Keratinocyte (primary cell): ENCODE measurements at regions not wholly inside any gene's neighbourhood (a gene's known extent, or its start where the extent isn't known, plus 50 kb on each side); places are given as distances from the start of the nearest gene placed in this dataset.

Experiments
- DNase-seq: peaks from one replicate; pipeline ENCODE4 v3.0.0-alpha.2; 2011; ENCODE audit warnings: low read depth, missing footprints, low spot score
- FAIRE-seq: peaks from 2 replicates; lab custom pipeline; 2011; peaks lifted over from hg19 to GRCh38; lab: Jason Lieb, UNC
- H2AFZ ChIP-seq: 2 replicates; pipeline ENCODE4 v1.6.0; 2012; ENCODE audit warnings: low read length, control low read depth, inconsistent platforms; ENCODE audit not compliant: control insufficient read depth
- H3K27ac ChIP-seq: 2 replicates; pipeline ENCODE4 v1.5.1; 2011; ENCODE audit warnings: low read length; ENCODE audit not compliant: control insufficient read depth, insufficient read depth
- H3K27me3 ChIP-seq: 3 replicates; pipeline ENCODE4 v1.6.0; 2011; ENCODE audit warnings: low read length; ENCODE audit not compliant: control insufficient read depth, insufficient read depth; ENCODE audit errors: extremely low read depth
- H3K36me3 ChIP-seq, 2 experiments: 2 replicates in 1 of 2; 3 replicates in 1 of 2; pipeline ENCODE4 v1.5.1; 2011; ENCODE audit warnings: low read length in 2 of 2, mild to moderate bottlenecking in 1 of 2; ENCODE audit not compliant: control insufficient read depth in 2 of 2, insufficient read depth in 2 of 2; ENCODE audit errors: extremely low read depth in 1 of 2
- H3K4me1 ChIP-seq: 3 replicates; pipeline ENCODE4 v1.5.1; 2011; ENCODE audit warnings: low read length; ENCODE audit not compliant: control insufficient read depth, insufficient read depth; ENCODE audit errors: extremely low read depth
- H3K4me2 ChIP-seq: 3 replicates; pipeline ENCODE4 v1.6.0; 2011; ENCODE audit warnings: low read depth, low read length; ENCODE audit not compliant: control insufficient read depth, insufficient read depth; ENCODE audit errors: extremely low read depth
- H3K4me3 ChIP-seq, 3 experiments: fragments of 200-600 bp in 1 of 3; sonication (generic) in 1 of 3; 2 replicates in 2 of 3; 3 replicates in 1 of 3; pipeline ENCODE4 v1.5.1; 2011 to 2016; ENCODE audit warnings: low read length in 3 of 3, mild to moderate bottlenecking in 3 of 3, control low read depth in 2 of 3, inconsistent platforms in 1 of 3, low read depth in 1 of 3, mixed read lengths in 1 of 3, mixed run types in 1 of 3, moderate library complexity in 1 of 3; ENCODE audit not compliant: control insufficient read depth in 2 of 3, insufficient read depth in 2 of 3; ENCODE audit errors: extremely low read depth in 1 of 3
- H3K79me2 ChIP-seq: 2 replicates; pipeline ENCODE4 v1.6.0; 2012; ENCODE audit warnings: low read length; ENCODE audit not compliant: control insufficient read depth, insufficient read depth
- H3K9ac ChIP-seq: 3 replicates; pipeline ENCODE4 v1.6.0; 2011; ENCODE audit warnings: low read length; ENCODE audit not compliant: control insufficient read depth, insufficient read depth; ENCODE audit errors: extremely low read depth
- H3K9me1 ChIP-seq: 3 replicates; pipeline ENCODE4 v1.6.0; 2011; ENCODE audit warnings: low read length; ENCODE audit not compliant: control insufficient read depth, insufficient read depth; ENCODE audit errors: extremely low read depth
- H3K9me3 ChIP-seq: 2 replicates; pipeline ENCODE4 v1.5.1; 2012; ENCODE audit warnings: low read depth, low read length; ENCODE audit not compliant: control insufficient read depth
- H4K20me1 ChIP-seq: 3 replicates; pipeline ENCODE4 v1.6.0; 2011; ENCODE audit warnings: low read length; ENCODE audit not compliant: control insufficient read depth, insufficient read depth; ENCODE audit errors: extremely low read depth
- EZH2 ChIP-seq: IDR thresholded peaks from one replicate; pipeline ENCODE4 v1.6.1; 2012; ENCODE audit warnings: inconsistent platforms, mild to moderate bottlenecking, low read length, moderate library complexity
- dilution Hi-C: fragments of 300-500 bp; cut with MboI; formaldehyde crosslinking; loops from one replicate; pipeline ENCODE4 v1.7.0; 2020; ENCODE audit warnings: low sequenced_read_pairs; ENCODE audit not compliant: extremely low pct_ligation_motif_present
- TF ChIP-seq, protein P1 (sequence below), 3 experiments: IDR thresholded peaks in 1 of 3; conservative IDR thresholded peaks in 1 of 3; optimal IDR thresholded peaks in 1 of 3; 2 replicates in 2 of 3; 3 replicates in 1 of 3; pipeline versions ENCODE3 to v1.5.1; 2011; ENCODE audit warnings: low read length in 3 of 3, mild to moderate bottlenecking in 3 of 3, moderate library complexity in 2 of 3, control low read depth in 1 of 3, inconsistent platforms in 1 of 3; ENCODE audit not compliant: insufficient read depth in 2 of 3; ENCODE audit errors: extremely low read depth in 1 of 3

DNA sequence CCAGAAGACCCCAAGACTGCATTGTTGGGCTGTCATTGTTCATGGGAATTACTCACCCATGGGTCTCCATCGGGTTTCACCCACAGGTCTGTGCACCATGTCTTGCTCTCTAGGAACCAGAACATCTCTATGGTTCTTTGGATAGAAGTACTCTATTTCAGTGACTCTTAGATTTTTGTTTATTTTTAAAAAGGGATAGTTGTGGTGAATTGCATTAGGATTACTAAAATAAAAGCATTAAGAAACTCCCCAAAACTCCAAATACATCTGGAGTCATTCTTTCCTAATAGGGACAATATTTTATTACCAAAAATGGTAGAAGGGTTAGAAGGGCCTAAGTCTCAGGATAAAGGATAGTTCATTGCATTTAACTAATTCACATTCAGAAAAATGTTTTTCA, 166.9 kb upstream of the TNFAIP3 start:
- dilution Hi-C loops, result no loop called here

DNA sequence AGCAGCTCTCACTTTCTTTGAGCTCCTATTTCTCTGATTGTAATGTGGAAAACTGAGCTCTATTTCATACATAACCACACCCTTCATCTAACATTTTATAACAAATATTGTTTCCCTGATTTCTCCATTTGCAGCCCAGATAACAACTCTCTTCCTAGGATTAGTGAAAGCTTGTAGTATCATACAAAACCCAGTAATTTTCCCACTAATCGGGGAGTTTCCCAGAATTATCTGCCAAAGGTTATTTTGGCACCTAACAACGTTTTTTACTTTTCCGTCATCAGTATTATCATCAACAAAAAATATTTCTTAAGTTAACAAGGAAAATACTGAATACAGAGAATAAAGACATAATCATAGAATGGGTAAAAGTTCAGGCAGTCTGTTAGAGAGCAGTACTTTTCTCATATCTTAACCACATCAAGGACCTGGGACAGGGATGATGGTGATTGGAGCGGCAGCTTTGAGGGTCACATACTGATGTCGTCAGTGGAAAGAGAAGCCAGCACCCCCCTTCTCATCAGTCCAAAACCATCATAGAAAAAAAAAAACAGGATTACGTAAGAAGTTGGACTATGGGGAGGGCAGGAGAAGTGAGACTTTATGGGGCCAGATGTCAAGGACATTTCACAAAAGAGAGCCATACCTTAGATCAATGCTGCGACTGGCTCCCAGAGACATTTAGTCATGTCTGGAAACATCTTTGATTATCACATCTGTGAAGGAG, 166.1 kb upstream of the TNFAIP3 start:
- no peaks in the 10 kb centered on the region for H3K9me3 ChIP-seq
- dilution Hi-C loops, result no loop called here
- peaks cover 5% of the 10 kb centered on the region for H3K4me1 ChIP-seq
- H4K20me1 ChIP-seq, result no peaks in the 10 kb centered on the region
- H2AFZ ChIP-seq, result no peak overlapping the region
- no peak overlapping the region for H3K4me2 ChIP-seq
- no peak overlapping the region for H3K27ac ChIP-seq
- H3K4me3 ChIP-seq, result no peak overlapping the region
- H3K79me2 ChIP-seq, result no peaks in the 10 kb centered on the region
- FAIRE-seq, result no peak
- DNase-seq, result no peak
- H3K36me3 ChIP-seq, result no peaks in the 10 kb centered on the region
- H3K27me3 ChIP-seq, result no peaks in the 10 kb centered on the region
- TF ChIP-seq, protein P1, sequence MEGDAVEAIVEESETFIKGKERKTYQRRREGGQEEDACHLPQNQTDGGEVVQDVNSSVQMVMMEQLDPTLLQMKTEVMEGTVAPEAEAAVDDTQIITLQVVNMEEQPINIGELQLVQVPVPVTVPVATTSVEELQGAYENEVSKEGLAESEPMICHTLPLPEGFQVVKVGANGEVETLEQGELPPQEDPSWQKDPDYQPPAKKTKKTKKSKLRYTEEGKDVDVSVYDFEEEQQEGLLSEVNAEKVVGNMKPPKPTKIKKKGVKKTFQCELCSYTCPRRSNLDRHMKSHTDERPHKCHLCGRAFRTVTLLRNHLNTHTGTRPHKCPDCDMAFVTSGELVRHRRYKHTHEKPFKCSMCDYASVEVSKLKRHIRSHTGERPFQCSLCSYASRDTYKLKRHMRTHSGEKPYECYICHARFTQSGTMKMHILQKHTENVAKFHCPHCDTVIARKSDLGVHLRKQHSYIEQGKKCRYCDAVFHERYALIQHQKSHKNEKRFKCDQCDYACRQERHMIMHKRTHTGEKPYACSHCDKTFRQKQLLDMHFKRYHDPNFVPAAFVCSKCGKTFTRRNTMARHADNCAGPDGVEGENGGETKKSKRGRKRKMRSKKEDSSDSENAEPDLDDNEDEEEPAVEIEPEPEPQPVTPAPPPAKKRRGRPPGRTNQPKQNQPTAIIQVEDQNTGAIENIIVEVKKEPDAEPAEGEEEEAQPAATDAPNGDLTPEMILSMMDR (optimal IDR thresholded peaks at IDR 0.05 in 1 of 3, IDR thresholded peaks at IDR 0.05 in 1 of 3, conservative IDR thresholded peaks at IDR 0.05 in 1 of 3; ENCODE audit: extremely low read depth in 1 of 3, insufficient read depth in 2 of 3, low read length in 3 of 3), result no peak
- TF ChIP-seq EZH2, result no peak
- H3K9me1 ChIP-seq, result no peaks in the 10 kb centered on the region
- no peak overlapping the region for H3K9ac ChIP-seq

More for the DNA sequence above, 166.9 kb upstream of the TNFAIP3 start:
- Histone ChIP-seq H3K9me3 (no peaks in the 10 kb centered on the region), H3K9ac (no peak overlapping the region), H3K79me2 (no peaks in the 10 kb centered on the region), H4K20me1 (no peaks in the 10 kb centered on the region), H3K27me3 (no peaks in the 10 kb centered on the region), H3K36me3 (no peaks in the 10 kb centered on the region), H3K4me3 (no peak overlapping the region), H3K4me2 (no peak overlapping the region), H3K9me1 (no peaks in the 10 kb centered on the region), H3K27ac (no peak overlapping the region), H3K4me1 (peaks cover 5% of the 10 kb centered on the region), H2AFZ (no peak overlapping the region)
- FAIRE-seq, result no peak
- DNase-seq, result no peak
- TF ChIP-seq, protein P1 (optimal IDR thresholded peaks at IDR 0.05 in 1 of 3, IDR thresholded peaks at IDR 0.05 in 1 of 3, conservative IDR thresholded peaks at IDR 0.05 in 1 of 3; ENCODE audit: extremely low read depth in 1 of 3, insufficient read depth in 2 of 3, low read length in 3 of 3), result no peak
- TF ChIP-seq EZH2, result no peak
